ENCODE measurements at regions not wholly inside any gene's neighbourhood (a gene's known extent, or its start where the extent isn't known, plus 50 kb on each side); places are given as distances from the start of the nearest gene placed in this dataset.

GRCh38 chr15:87716422-87716821 is 540.1 kb downstream of the NTRK3 start (continued):
- no peak for TF ChIP-seq TCF7L2 (IDR thresholded peaks at IDR 0.05; ENCODE audit: borderline replicate concordance, extremely low read depth, insufficient read depth, insufficient read length)
- no peak for TF ChIP-seq SP1 (IDR thresholded peaks at IDR 0.05; ENCODE audit: low read depth)
- TF ChIP-seq ATF3 (IDR thresholded peaks at IDR 0.05), result no peak
- TF ChIP-seq ZNF274 (IDR thresholded peaks at IDR 0.05; ENCODE audit: low read depth, low read length), result no peak
- no peak for TF ChIP-seq POLR2A (IDR thresholded peaks at IDR 0.05; ENCODE audit: borderline replicate concordance, extremely low read depth, insufficient read depth, insufficient read length)
- no peak for TF ChIP-seq ELF1 (IDR thresholded peaks at IDR 0.05; ENCODE audit: borderline replicate concordance, low read depth)
- TF ChIP-seq CTCF (IDR thresholded peaks at IDR 0.05 in 2 of 3, conservative IDR thresholded peaks at IDR 0.05 in 1 of 3; ENCODE audit: borderline replicate concordance in 1 of 3, insufficient read depth in 1 of 3, low read depth in 2 of 3, low read length in 2 of 3), result no peak
- TF ChIP-seq JUND (IDR thresholded peaks at IDR 0.05), result no peak
- TF ChIP-seq SRF (IDR thresholded peaks at IDR 0.05; ENCODE audit: low read depth), result no peak

GRCh38 chr15:87715252-87715651 is 541.3 kb downstream of the NTRK3 start:
- H3K9ac ChIP-seq (ENCODE audit: low read length), result no peak overlapping the region
- no TSS peak for BruUV-seq (replicated peaks)
- no peaks in the 10 kb centered on the region for H3K27me3 ChIP-seq (ENCODE audit: insufficient read depth, low read length)
- ChIA-PET RAD21 (ENCODE audit: low non-redundant PET in 1 of 2, low total read pairs in 2 of 2, uncharacterized antibody in 2 of 2, unreplicated experiment in 2 of 2) (no interaction called here), CTCF (no interaction called here), POLR2A (no interaction called here)
- no peaks in the 10 kb centered on the region for H4K20me1 ChIP-seq (ENCODE audit: insufficient read depth)
- DNase-seq (ENCODE audit: low read depth, low spot score) (no peak), ATAC-seq (no peak)
- H3K9me3 ChIP-seq (ENCODE audit: control insufficient read depth in 1 of 2, insufficient read depth in 1 of 2, low read depth in 1 of 2, low read length in 2 of 2), result peaks cover 18 to 21% of the 10 kb centered on the region in 2 experiments; a peak in 2 of 4 replicates
- no peak overlapping the region for H3K4me2 ChIP-seq (ENCODE audit: low read length)
- no peak overlapping the region for H3K4me3 ChIP-seq (replicated peaks in 1 of 2; ENCODE audit: low read depth in 1 of 2, low read length in 2 of 2)
- H2AFZ ChIP-seq (ENCODE audit: low read depth, low read length, poor library complexity, severe bottlenecking), result no peak overlapping the region
- H3K4me1 ChIP-seq (ENCODE audit: control insufficient read depth in 1 of 2, insufficient read depth in 2 of 2, low read length in 2 of 2), result no peaks in the 10 kb centered on the region
- no peaks in the 10 kb centered on the region for H3K36me3 ChIP-seq (ENCODE audit: control insufficient read depth in 1 of 2, insufficient read depth in 2 of 2, low read length in 2 of 2)
- H3K79me2 ChIP-seq (ENCODE audit: insufficient read depth, low read length), result no peaks in the 10 kb centered on the region
- H3K9me2 ChIP-seq (ENCODE audit: insufficient read depth), result no peaks in the 10 kb centered on the region
- intact Hi-C loops (cut with micrococcal nuclease), result no loop called here
- H3K27ac ChIP-seq (ENCODE audit: low read depth, low read length), result no peak overlapping the region
- TF ChIP-seq ZFX (IDR thresholded peaks at IDR 0.05) (no peak), EZH2 (IDR thresholded peaks at IDR 0.05) (no peak), FOSL1 (IDR thresholded peaks at IDR 0.05; ENCODE audit: low read depth) (no peak), SRF (IDR thresholded peaks at IDR 0.05; ENCODE audit: low read depth) (no peak), REST (IDR thresholded peaks at IDR 0.05; ENCODE audit: low read depth) (no peak), ZNF274 (IDR thresholded peaks at IDR 0.05; ENCODE audit: low read depth, low read length) (no peak), POLR2AphosphoS5 (IDR thresholded peaks at IDR 0.05; ENCODE audit: low read depth, low read length) (no peak), RAD21 (IDR thresholded peaks at IDR 0.05; ENCODE audit: low read depth) (no peak), SP1 (IDR thresholded peaks at IDR 0.05; ENCODE audit: low read depth) (no peak), POLR2A (IDR thresholded peaks at IDR 0.05; ENCODE audit: borderline replicate concordance, extremely low read depth, insufficient read depth, insufficient read length) (no peak), ELF1 (IDR thresholded peaks at IDR 0.05; ENCODE audit: borderline replicate concordance, low read depth) (no peak), YY1 (IDR thresholded peaks at IDR 0.05; ENCODE audit: extremely low read depth, insufficient replicate concordance, low read depth, low read length) (no peak), TCF7L2 (IDR thresholded peaks at IDR 0.05; ENCODE audit: borderline replicate concordance, extremely low read depth, insufficient read depth, insufficient read length) (no peak), CTCF (IDR thresholded peaks at IDR 0.05 in 2 of 3, conservative IDR thresholded peaks at IDR 0.05 in 1 of 3; ENCODE audit: borderline replicate concordance in 1 of 3, insufficient read depth in 1 of 3, low read depth in 2 of 3, low read length in 2 of 3) (no peak), CEBPB (IDR thresholded peaks at IDR 0.05; ENCODE audit: low read depth) (no peak)
